ENCODE measurements at regions not wholly inside any gene's neighbourhood (a gene's known extent, or its start where the extent isn't known, plus 50 kb on each side); places are given as distances from the start of the nearest gene placed in this dataset.

GRCh38 chr15:97684249-97684648 lies 276.3 kb upstream of the ARRDC4 start:
- Histone ChIP-seq H3K27me3 (replicated peaks) (no peaks in the 10 kb centered on the region), H3K27ac (no peak overlapping the region), H3K4me3 (ENCODE audit: low read depth, low read length) (no peak overlapping the region), H3K36me3 (replicated peaks) (no peaks in the 10 kb centered on the region)
- in situ Hi-C loops (cut with HindIII; ENCODE audit: low pct_ligation_motif_present, low sequenced_read_pairs) = no loop called here
- no peak for DNase-seq
- TF ChIP-seq CTCF (IDR thresholded peaks at IDR 0.05; ENCODE audit: low read depth, low read length, missing control alignments) = no peak

- no peak for DNase-seq
- no peaks in the 10 kb centered on the region for H3K36me3 ChIP-seq (replicated peaks)
- TF ChIP-seq CTCF (IDR thresholded peaks at IDR 0.05; ENCODE audit: low read depth, low read length, missing control alignments) = no peak
- in situ Hi-C loops (cut with HindIII; ENCODE audit: low pct_ligation_motif_present, low sequenced_read_pairs) = no loop called here
- no peak overlapping the region for H3K27ac ChIP-seq
- no peak overlapping the region for H3K4me3 ChIP-seq (ENCODE audit: low read depth, low read length)
- no peaks in the 10 kb centered on the region for H3K27me3 ChIP-seq (replicated peaks)
Measured at GRCh38 chr15:97686324-97686723, 274.2 kb upstream of the ARRDC4 start.

GRCh38 chr15:97687654-97688053 lies 272.8 kb upstream of the ARRDC4 start:
- Histone ChIP-seq H3K36me3 (replicated peaks) (no peaks in the 10 kb centered on the region), H3K4me3 (ENCODE audit: low read depth, low read length) (no peak overlapping the region), H3K27me3 (replicated peaks) (no peaks in the 10 kb centered on the region), H3K27ac (no peak overlapping the region)
- DNase-seq = no peak
- in situ Hi-C loops (cut with HindIII; ENCODE audit: low pct_ligation_motif_present, low sequenced_read_pairs) = no loop called here
- no peak for TF ChIP-seq CTCF (IDR thresholded peaks at IDR 0.05; ENCODE audit: low read depth, low read length, missing control alignments)

- no peak for DNase-seq
- Histone ChIP-seq H3K4me3 (ENCODE audit: low read depth, low read length) (no peak overlapping the region), H3K27ac (no peak overlapping the region), H3K36me3 (replicated peaks) (no peaks in the 10 kb centered on the region), H3K27me3 (replicated peaks) (no peaks in the 10 kb centered on the region)
- in situ Hi-C loops (cut with HindIII; ENCODE audit: low pct_ligation_motif_present, low sequenced_read_pairs) = no loop called here
- no peak for TF ChIP-seq CTCF (IDR thresholded peaks at IDR 0.05; ENCODE audit: low read depth, low read length, missing control alignments)
Measured at GRCh38 chr15:97688177-97688576, 272.3 kb upstream of the ARRDC4 start.

- no peak for TF ChIP-seq CTCF (IDR thresholded peaks at IDR 0.05; ENCODE audit: low read depth, low read length, missing control alignments)
Measured at GRCh38 chr15:97688886-97689285, 271.6 kb upstream of the ARRDC4 start.

GRCh38 chr15:97691078-97691477 lies 269.4 kb upstream of the ARRDC4 start:
- H3K36me3 ChIP-seq (replicated peaks) = no peaks in the 10 kb centered on the region
- no peak overlapping the region for H3K27ac ChIP-seq
- DNase-seq = no peak
- H3K4me3 ChIP-seq (ENCODE audit: low read depth, low read length) = no peak overlapping the region
- TF ChIP-seq CTCF (IDR thresholded peaks at IDR 0.05; ENCODE audit: low read depth, low read length, missing control alignments) = no peak
- no peaks in the 10 kb centered on the region for H3K27me3 ChIP-seq (replicated peaks)
- in situ Hi-C loops (cut with HindIII; ENCODE audit: low pct_ligation_motif_present, low sequenced_read_pairs) = no loop called here

More at GRCh38 chr15:97688886-97689285, 271.6 kb upstream of the ARRDC4 start:
- Histone ChIP-seq H3K27ac (no peak overlapping the region), H3K4me3 (ENCODE audit: low read depth, low read length) (no peak overlapping the region), H3K27me3 (replicated peaks) (no peaks in the 10 kb centered on the region), H3K36me3 (replicated peaks) (no peaks in the 10 kb centered on the region)
- in situ Hi-C loops (cut with HindIII; ENCODE audit: low pct_ligation_motif_present, low sequenced_read_pairs) = no loop called here
- DNase-seq = no peak

Measured in brain microvascular endothelial cell (primary cell).